ENCODE measurements at regions not wholly inside any gene's neighbourhood (a gene's known extent, or its start where the extent isn't known, plus 50 kb on each side); places are given as distances from the start of the nearest gene placed in this dataset.

- ATAC-seq = no peak
Measured at GRCh38 chr1:29901624-29902325, 665.5 kb downstream of the PTPRU start.

DNA sequence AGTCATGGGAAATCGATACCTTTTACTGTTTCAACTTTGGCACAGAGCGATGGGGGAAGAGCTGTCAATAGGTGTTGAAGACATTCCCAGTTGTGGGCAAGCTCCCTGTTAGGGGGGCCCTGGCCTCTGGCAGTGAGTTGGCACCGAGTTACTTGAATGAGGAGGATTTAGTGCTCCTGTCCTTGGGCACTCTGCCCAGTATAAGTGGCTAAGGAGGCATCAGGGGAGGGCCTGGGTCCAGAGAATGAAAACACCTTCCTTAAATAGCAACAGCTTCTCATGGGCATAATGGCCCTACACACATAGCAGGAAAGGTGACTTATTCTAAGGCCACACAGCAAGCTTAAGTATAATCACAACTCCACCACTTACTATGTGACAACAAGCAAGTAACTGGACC is 664.4 kb downstream of the PTPRU start:
- no peak for ATAC-seq

DNA sequence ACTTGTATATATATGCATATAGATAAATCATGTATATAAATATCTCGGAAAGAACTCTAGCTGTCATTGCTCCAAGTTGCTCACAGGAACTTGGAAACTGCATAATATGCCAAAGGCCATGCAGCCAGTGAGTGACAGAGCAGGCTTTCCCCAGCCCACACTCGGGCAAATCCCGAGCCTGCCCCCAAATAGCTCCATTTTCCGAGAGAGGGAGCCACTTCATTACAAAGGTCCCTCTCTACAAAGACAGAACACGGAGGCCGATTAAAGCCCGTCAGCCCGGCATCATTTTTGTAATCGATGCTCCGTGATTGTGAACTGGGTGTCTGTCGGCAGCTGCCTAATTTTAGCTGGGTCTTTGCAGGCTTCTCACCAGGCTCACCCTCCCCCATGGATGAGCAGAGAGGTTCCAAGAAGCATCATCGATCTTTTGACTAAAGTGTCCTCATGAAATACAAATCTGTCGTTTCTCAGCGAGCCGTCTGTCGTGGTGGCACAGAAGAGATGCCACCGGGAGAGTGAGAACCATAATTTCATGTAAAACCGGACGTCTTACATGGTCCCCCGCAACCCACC is 663.9 kb downstream of the PTPRU start:
- ATAC-seq = no peak

DNA sequence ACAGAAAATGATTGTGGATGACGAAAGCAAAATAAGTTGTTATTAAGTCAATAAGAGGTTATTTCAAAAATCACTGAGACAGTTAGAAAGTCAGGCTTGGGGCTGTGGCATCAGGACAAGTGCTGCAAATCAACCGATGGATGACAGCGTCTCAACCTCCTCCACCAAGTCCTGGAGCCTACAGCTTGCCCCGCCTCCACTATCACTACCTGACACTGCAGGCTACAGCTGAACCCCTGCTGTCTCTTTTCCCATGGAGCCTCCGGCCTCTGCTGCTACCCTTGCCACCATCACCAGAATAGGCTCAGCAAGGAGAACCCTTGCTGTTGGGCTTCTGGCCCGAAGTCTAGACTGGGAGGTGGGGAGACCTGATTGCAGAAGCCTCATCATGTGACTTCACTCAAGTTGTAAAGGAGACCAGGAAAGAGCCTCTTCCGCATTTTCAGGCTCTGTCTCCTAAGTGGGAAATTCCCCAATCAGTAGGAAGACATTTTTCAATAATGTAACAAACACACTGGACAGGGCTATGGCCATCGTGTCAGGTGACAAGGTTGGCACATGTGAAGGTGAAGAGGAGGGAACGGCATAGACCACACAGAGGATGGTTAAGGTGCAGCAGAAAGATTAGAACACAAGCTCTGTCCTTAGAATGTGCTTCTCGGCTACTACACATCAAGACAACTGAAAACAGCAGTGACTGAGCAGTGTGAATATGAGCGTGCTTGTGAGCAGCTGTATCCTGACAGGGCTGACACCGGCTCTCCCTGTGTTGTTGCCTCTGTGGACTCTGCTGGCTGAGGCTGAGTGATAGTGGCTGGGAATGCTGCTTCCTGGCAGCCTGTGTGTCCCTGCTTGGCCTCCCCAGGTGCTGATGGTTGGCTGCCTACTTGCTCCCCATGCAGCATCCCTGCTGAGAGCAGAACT is 660.7 kb downstream of the PTPRU start:
- ATAC-seq = no peak

DNA sequence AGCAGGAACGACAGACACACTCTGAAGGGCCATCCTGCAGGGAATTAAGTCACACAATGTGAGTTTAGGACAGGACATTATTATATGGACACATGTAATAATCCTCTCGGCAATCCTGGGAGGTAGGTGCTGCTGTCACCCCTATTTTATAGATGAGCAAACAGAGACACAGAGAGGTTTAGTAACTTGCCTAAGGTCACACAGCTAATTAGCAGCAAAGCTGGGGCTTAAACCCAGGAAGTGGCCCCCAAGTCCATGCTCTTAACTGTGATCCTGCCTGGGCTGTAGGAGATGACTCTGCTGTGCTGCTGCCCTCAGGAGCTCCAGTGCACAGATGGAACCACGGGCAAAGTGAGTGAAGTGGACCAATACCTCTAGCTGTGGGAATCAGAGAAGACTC is 660.0 kb downstream of the PTPRU start:
- no peak for ATAC-seq

DNA sequence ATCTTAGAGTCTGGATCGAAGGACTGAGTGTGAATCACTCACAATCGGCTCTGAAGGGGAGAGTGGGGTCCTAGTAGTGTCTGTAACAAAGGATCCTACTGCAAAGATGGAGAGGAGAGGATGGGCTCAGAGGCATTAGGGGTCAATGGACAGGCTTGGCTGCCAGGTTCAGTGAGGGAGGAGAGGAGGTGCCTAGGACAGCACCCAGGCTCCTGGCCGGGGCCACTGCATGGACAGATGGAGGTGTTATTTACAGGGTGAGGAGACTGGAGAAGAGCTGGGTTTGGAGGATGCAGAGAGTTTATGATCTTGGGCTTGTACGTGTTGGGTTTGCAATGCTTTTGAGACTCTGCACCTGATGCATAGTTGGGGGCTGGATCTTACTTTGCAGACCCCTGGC is 658.9 kb downstream of the PTPRU start:
- ATAC-seq = no peak

DNA sequence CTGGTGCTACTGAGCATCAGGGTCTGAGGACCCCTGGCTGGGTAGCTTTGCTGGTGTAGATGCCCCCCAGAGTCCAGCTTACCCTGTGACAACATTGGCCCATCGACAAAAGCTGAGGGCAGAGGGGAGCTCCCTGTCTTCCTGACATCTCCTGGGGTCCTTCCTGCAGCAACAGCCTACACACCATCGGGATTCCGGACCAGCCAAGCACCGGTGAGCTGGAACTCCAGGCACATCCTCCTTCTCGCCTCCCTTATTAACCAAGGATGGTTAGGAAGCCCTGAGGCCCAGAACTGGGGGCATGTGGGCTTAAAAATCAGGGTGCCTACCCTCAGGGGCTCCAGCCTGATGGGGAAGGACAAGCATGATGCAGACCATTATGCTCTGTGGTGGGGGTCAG is 658.0 kb downstream of the PTPRU start:
- no peak for ATAC-seq

GRCh38 chr1:29893806-29894205 is 657.5 kb downstream of the PTPRU start:
- no peak for ATAC-seq

GRCh38 chr1:29893046-29893723 is 656.9 kb downstream of the PTPRU start:
- ATAC-seq = no peak

GRCh38 chr1:29892247-29892646 is 655.9 kb downstream of the PTPRU start:
- ATAC-seq = no peak

GRCh38 chr1:29890201-29890959 is 654.1 kb downstream of the PTPRU start:
- no peak for ATAC-seq

DNA sequence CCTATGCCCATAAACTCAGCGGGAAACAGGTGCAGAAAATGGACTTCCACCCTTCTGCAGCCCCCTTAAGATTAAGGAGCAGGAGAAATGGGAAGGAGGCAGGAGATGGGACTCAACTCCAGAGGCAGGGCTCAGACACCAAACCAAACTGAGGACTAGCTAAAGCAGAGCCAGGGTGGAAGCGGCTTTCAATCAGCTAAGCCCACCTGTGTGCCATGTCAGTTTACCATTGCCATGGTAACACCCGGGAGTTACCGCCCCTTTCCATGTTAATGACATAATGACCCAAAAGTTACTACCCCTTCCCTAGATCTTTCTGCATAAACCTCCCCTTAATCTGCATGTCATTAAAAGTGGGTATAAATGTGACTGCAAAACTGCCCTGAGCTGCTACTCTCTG is 653.5 kb downstream of the PTPRU start:
- ATAC-seq = no peak

DNA sequence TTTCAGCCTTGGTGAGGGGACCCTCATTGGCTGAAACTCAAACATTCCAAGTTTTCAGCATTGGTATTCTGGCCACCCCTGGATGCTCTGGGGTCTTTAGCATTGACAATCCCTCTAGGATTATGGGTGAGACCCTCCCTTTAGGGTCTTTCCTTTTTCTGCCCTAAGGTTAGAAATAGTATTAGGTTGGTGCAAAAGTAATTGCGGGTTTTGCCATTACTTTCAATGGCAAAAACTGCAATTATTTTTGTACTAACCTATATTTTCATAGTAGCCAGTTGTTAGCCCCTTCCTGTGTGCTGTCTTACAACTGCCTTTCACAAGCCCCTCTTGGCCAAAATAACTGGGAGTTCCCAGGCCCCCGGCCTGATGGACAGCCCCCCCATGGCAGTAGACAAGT is 648.4 kb downstream of the PTPRU start:
- ATAC-seq = no peak

DNA sequence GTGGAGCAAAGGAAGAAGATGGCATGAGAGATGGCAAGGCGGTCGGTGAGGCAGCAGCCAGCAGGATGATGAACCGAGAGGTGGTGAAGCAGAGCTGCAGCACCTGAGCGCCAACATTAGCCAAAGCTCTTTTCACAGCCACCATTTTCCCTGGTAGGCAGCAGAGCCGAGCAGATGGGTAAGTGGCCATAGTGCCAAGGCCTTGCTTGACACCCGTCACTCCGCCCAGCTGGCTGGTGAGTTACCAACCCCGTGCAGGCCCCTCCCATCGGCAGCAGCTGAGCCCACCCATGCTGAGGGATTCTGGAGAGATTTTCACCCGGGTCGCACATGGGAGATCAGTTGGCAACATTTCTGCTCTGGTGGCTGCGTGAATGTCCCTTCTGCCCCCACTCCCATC is 647.7 kb downstream of the PTPRU start:
- no peak for ATAC-seq

DNA sequence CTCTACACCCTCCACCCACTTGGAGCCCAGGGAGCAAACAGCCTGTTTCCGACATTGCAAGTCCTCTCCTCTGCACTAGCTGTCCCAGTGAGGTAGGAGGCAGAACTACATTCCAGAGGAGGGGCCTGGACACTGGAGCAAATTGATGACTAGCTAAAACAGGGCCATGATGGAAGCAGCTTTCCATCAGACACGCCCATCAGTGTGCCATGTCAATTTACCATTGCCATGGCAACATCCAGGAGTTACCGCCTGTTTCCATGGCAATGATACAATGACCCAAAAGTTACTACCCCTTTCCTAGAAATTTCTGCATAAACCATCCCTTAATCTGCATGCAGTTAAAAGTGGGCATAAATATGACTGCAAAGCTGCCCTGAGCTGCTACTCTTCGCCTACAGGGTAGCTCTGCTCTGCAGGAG is 647.1 kb downstream of the PTPRU start:
- ATAC-seq = no peak

DNA sequence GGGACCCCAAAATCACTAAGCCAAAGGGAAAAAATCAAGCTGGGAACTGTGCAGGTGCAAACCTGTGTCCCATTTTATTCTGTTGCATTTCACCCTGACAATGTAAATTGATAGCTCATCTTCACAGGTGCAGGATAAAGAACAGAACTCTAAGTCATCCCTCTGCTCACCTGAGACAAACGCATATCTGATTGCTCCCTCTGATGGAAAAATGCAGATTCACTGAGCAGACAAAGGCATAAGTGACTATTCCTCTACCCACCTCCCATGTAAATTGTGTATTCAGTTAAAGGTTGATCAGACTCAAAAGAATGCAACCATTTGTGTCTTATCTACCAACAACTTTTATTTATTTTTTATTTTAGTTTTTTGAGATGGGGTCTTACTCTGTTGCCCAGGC is 644.2 kb downstream of the PTPRU start:
- ATAC-seq = no peak

GRCh38 chr1:29879217-29879616 is 642.9 kb downstream of the PTPRU start:
- no peak for ATAC-seq

GRCh38 chr1:29878501-29878900 is 642.2 kb downstream of the PTPRU start:
- ATAC-seq = no peak

- no peak for ATAC-seq
Measured at GRCh38 chr1:29876902-29877301, 640.6 kb downstream of the PTPRU start.

- no peak for ATAC-seq
Measured at GRCh38 chr1:29876441-29876840, 640.1 kb downstream of the PTPRU start.

DNA sequence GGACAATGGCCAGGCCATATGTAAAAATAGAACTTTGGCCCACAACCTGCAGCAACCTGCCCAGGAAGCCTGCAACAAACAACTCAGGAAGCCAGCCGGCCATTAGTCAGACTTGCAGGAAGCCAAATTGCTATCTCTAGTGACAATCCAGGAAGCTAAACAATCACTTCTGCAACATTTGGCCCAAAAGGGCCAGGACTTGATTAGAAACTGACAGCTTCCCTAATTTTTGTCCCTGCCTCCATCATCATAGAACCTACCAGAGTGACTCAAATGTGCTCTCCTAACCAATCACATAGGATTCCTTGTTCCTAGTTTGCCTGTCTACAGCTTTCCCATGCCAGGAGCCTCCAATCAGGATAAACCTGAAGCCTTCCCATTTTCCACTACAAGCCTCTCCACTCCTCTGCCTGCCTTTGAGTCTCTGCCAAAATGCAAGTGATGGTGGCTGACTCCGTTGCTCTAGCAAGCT is 639.3 kb downstream of the PTPRU start:
- ATAC-seq = no peak

DNA sequence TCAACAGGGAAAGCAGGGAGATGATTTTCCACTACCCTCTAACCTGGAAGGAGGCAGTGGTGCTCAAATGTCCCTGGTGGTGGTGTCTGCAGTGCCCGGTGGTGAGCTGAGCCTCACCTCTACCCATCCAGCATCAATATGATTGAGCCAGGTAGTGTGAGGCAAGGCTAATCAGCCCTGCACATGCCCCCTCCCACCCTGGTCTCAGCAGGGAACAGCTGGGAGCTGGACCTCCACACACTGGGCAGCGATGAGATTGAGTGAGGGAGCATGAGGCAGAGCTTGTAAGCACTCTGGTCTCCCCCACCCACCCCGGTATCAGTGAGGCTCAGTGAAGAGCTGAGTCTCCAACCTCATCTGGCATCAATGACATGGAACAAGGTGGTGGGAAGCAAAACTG is 634.3 kb downstream of the PTPRU start:
- no peak for ATAC-seq

Measured in activated CD4-positive, CD25-positive, alpha-beta regulatory T cell treated with anti-CD3 and anti-CD28 coated beads, Interleukin-2, amount 50 U/mL, for 24 hours (primary cell).